ENCODE measurements at regions not wholly inside any gene's neighbourhood (a gene's known extent, or its start where the extent isn't known, plus 50 kb on each side); places are given as distances from the start of the nearest gene placed in this dataset.
"Not testable (repeated sequence)": the region's sequence is repeated elsewhere in the genome, so short reads cannot be mapped to it uniquely, and the experiment has no call there.

GRCh38 chr5:91301106-91301846, 81.8 kb downstream of the ARRDC3 start:
- Histone ChIP-seq H3K27ac (no peak overlapping the region), H3K27me3 (replicated peaks; ENCODE audit: insufficient read depth) (no peaks in the 10 kb centered on the region), H3K36me3 (no peaks in the 10 kb centered on the region), H3K4me3 (no peak overlapping the region), H3K9me3 (no peaks in the 10 kb centered on the region), H3K4me1 (ENCODE audit: control insufficient read depth in 1 of 2, low read depth in 2 of 2) (peaks cover 4 to 11% of the 10 kb centered on the region in 2 donors)
- TF ChIP-seq, protein P1, sequence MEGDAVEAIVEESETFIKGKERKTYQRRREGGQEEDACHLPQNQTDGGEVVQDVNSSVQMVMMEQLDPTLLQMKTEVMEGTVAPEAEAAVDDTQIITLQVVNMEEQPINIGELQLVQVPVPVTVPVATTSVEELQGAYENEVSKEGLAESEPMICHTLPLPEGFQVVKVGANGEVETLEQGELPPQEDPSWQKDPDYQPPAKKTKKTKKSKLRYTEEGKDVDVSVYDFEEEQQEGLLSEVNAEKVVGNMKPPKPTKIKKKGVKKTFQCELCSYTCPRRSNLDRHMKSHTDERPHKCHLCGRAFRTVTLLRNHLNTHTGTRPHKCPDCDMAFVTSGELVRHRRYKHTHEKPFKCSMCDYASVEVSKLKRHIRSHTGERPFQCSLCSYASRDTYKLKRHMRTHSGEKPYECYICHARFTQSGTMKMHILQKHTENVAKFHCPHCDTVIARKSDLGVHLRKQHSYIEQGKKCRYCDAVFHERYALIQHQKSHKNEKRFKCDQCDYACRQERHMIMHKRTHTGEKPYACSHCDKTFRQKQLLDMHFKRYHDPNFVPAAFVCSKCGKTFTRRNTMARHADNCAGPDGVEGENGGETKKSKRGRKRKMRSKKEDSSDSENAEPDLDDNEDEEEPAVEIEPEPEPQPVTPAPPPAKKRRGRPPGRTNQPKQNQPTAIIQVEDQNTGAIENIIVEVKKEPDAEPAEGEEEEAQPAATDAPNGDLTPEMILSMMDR (IDR thresholded peaks at IDR 0.05), result no peak
- ATAC-seq (ENCODE audit: insufficient number of reproducible peaks, low FRiP score, low read depth), result no peak
- DNase-seq (ENCODE audit: low spot score), result no peak

- Histone ChIP-seq H3K4me1 (ENCODE audit: control insufficient read depth in 1 of 2, low read depth in 2 of 2) (peaks cover 4 to 15% of the 10 kb centered on the region in 2 donors), H3K9me3 (no peaks in the 10 kb centered on the region), H3K4me3 (no peak overlapping the region), H3K27ac (no peak overlapping the region), H3K36me3 (no peaks in the 10 kb centered on the region), H3K27me3 (replicated peaks; ENCODE audit: insufficient read depth) (no peaks in the 10 kb centered on the region)
- TF ChIP-seq, protein P1 (IDR thresholded peaks at IDR 0.05), result no peak
- ATAC-seq (ENCODE audit: insufficient number of reproducible peaks, low FRiP score, low read depth) (no peak), DNase-seq (ENCODE audit: low spot score) (no peak)
Observed at GRCh38 chr5:91297994-91298393, 85.1 kb downstream of the ARRDC3 start.

- TF ChIP-seq, protein P1 (IDR thresholded peaks at IDR 0.05), result no peak
- H3K9me3 ChIP-seq, result no peaks in the 10 kb centered on the region
- ATAC-seq (ENCODE audit: insufficient number of reproducible peaks, low FRiP score, low read depth) (peak; percentile 80), DNase-seq (ENCODE audit: low spot score) (peak; percentile 67)
- no peaks in the 10 kb centered on the region for H3K27me3 ChIP-seq (replicated peaks; ENCODE audit: insufficient read depth)
- peak overlapping the region; percentile 13 for H3K4me3 ChIP-seq
- no peaks in the 10 kb centered on the region for H3K36me3 ChIP-seq
- H3K27ac ChIP-seq, result peak overlapping the region; percentile 35 to 63
- H3K4me1 ChIP-seq (ENCODE audit: control insufficient read depth in 1 of 2, low read depth in 2 of 2), result peaks cover 4 to 15% of the 10 kb centered on the region in 2 donors
Observed at GRCh38 chr5:91296674-91297143, 86.4 kb downstream of the ARRDC3 start.

DNA sequence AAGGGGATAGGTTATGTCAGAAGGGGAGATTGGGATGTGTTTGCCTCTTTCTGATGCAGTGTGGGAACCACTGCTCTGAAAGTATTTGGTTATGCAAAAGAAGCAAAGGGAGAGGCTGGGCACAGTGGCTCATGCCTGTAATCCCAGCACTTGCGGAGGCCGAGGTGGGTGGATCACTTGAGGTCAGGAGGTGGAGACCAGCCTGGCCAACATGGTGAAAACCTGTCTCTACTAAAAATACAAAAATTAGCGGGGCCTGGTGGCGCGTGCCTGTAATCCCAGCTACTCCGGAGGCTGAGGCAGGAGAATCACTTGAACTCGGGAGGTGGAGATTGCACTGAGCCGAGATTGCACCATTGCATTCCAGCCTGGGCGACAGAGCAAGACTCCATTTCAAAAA, 87.0 kb downstream of the ARRDC3 start:
- not testable (repeated sequence) for H3K4me3 ChIP-seq; ATAC-seq (ENCODE audit: insufficient number of reproducible peaks, low FRiP score, low read depth); DNase-seq (ENCODE audit: low spot score); H3K9me3 ChIP-seq; H3K36me3 ChIP-seq; H3K27me3 ChIP-seq (replicated peaks; ENCODE audit: insufficient read depth)
- Histone ChIP-seq H3K4me1 (ENCODE audit: control insufficient read depth in 1 of 2, low read depth in 2 of 2) (peaks cover 4 to 15% of the 10 kb centered on the region in 2 donors), H3K27ac (peak overlapping the region; percentile 35 to 63)

GRCh38 chr5:91293131-91293530, 90.0 kb downstream of the ARRDC3 start:
- H3K36me3 ChIP-seq, result no peaks in the 10 kb centered on the region
- H3K27me3 ChIP-seq (replicated peaks; ENCODE audit: insufficient read depth), result no peaks in the 10 kb centered on the region
- TF ChIP-seq, protein P1 (IDR thresholded peaks at IDR 0.05), result no peak
- no peak overlapping the region for H3K27ac ChIP-seq
- ATAC-seq (ENCODE audit: insufficient number of reproducible peaks, low FRiP score, low read depth), result no peak
- no peak for DNase-seq (ENCODE audit: low spot score)
- H3K4me1 ChIP-seq (ENCODE audit: control insufficient read depth in 1 of 2, low read depth in 2 of 2), result peaks cover 4 to 23% of the 10 kb centered on the region in 2 donors
- H3K4me3 ChIP-seq, result no peak overlapping the region
- no peaks in the 10 kb centered on the region for H3K9me3 ChIP-seq
